Right renal pelvis (tissue), 4 donors: ENCODE measurements at regions not wholly inside any gene's neighbourhood (a gene's known extent, or its start where the extent isn't known, plus 50 kb on each side); places are given as distances from the start of the nearest gene placed in this dataset.

Source experiments
- DNase-seq, 4 donors: peaks; one replicate each; pipeline ENCODE4 v3.0.0-alpha.2; 2013; ENCODE audit warnings: low read depth in 4 of 4, low spot score in 3 of 4, missing footprints in 1 of 4

- no peak for DNase-seq
Measured at GRCh38 chr18:47422524-47422923, 171.1 kb upstream of the SKOR2 start.

- DNase-seq = no peak
Measured at GRCh38 chr18:47420130-47420529, 168.7 kb upstream of the SKOR2 start.

GRCh38 chr18:47418746-47419145 lies 167.3 kb upstream of the SKOR2 start:
- DNase-seq = no peak

GRCh38 chr18:47417807-47418206 lies 166.3 kb upstream of the SKOR2 start:
- no peak for DNase-seq

- no peak for DNase-seq
Measured at GRCh38 chr18:47415881-47416280, 164.4 kb upstream of the SKOR2 start.

GRCh38 chr18:47413327-47413726 lies 161.9 kb upstream of the SKOR2 start:
- no peak for DNase-seq

GRCh38 chr18:47412924-47413323 lies 161.5 kb upstream of the SKOR2 start:
- no peak for DNase-seq

GRCh38 chr18:47411159-47411558 lies 159.7 kb upstream of the SKOR2 start:
- DNase-seq = no peak

GRCh38 chr18:47410139-47410538 lies 158.7 kb upstream of the SKOR2 start:
- DNase-seq = no peak

- no peak for DNase-seq
Measured at GRCh38 chr18:47409519-47409918, 158.1 kb upstream of the SKOR2 start.

- no peak for DNase-seq
Measured at GRCh38 chr18:47407736-47408135, 156.3 kb upstream of the SKOR2 start.

- DNase-seq = no peak
Measured at GRCh38 chr18:47404845-47405244, 153.4 kb upstream of the SKOR2 start.

GRCh38 chr18:47403949-47404348 lies 152.5 kb upstream of the SKOR2 start:
- DNase-seq = no peak

GRCh38 chr18:47403317-47403716 lies 151.9 kb upstream of the SKOR2 start:
- DNase-seq = no peak

- no peak for DNase-seq
Measured at GRCh38 chr18:47399475-47399874, 148.0 kb upstream of the SKOR2 start.

GRCh38 chr18:47397671-47398319 lies 146.3 kb upstream of the SKOR2 start:
- DNase-seq = no peak

GRCh38 chr18:47391665-47392064 lies 140.2 kb upstream of the SKOR2 start:
- DNase-seq = no peak

GRCh38 chr18:47390410-47391024 lies 139.1 kb upstream of the SKOR2 start:
- no peak for DNase-seq

- no peak for DNase-seq
Measured at GRCh38 chr18:47389210-47389609, 137.8 kb upstream of the SKOR2 start.

- DNase-seq = no peak
Measured at GRCh38 chr18:47387864-47388263, 136.4 kb upstream of the SKOR2 start.

GRCh38 chr18:47383729-47384128 lies 132.3 kb upstream of the SKOR2 start:
- no peak for DNase-seq

GRCh38 chr18:47381975-47382570 lies 130.6 kb upstream of the SKOR2 start:
- DNase-seq = no peak
